Adrenal gland (tissue), 9 donors: ENCODE measurements at regions not wholly inside any gene's neighbourhood (a gene's known extent, or its start where the extent isn't known, plus 50 kb on each side); places are given as distances from the start of the nearest gene placed in this dataset.

ENCODE experiments used
- DNase-seq, 7 donors: peaks; one replicate each; pipeline ENCODE4 v3.0.0-alpha.2; 2019 to 2020
- H3K27ac ChIP-seq, 5 donors: fragments of 200-600 bp; sonication (generic) in 4 of 5; 1 replicate in 3 of 5; 2 replicates in 2 of 5; pipeline versions ENCODE4 v1.5.1 to v1.8.0; 2016 to 2020; ENCODE audit warnings: mild to moderate bottlenecking in 1 of 5
- H3K27me3 ChIP-seq: fragments of 200-600 bp; 2 replicates; pipeline ENCODE4 v1.8.0; 2021
- H3K36me3 ChIP-seq, 2 donors: fragments of 200-600 bp; replicated peaks in 1 of 2; 1 replicate in 1 of 2; 2 replicates in 1 of 2; pipeline versions ENCODE4 v1.5.1 to v1.8.0; 2018 to 2022
- H3K4me1 ChIP-seq, 2 donors: fragments of 200-600 bp; replicated peaks in 1 of 2; 1 replicate in 1 of 2; 2 replicates in 1 of 2; pipeline versions ENCODE4 v1.5.1 to v1.8.0; 2018 to 2021
- H3K4me3 ChIP-seq, 4 donors: fragments of 200-600 bp; sonication (generic) in 3 of 4; one replicate each; pipeline ENCODE4 v1.5.1; 2016 to 2018
- H3K9me3 ChIP-seq, 3 donors: fragments of 200-600 bp; sonication (generic) in 1 of 3; replicated peaks in 1 of 3; 1 replicate in 2 of 3; 2 replicates in 1 of 3; pipeline versions ENCODE4 v1.5.1 to v1.8.0; 2016 to 2021
- POLR2A ChIP-seq, 2 donors: fragments of 450-650 bp; IDR thresholded peaks; one replicate each; pipeline ENCODE4 v1.6.1; 2017; ENCODE audit warnings: antibody characterized with exemption in 2 of 2, mild to moderate bottlenecking in 2 of 2, moderate library complexity in 1 of 2
- WGBS, 4 donors: extraction: QIAGEN DNeasy Blood & Tissue Kit in 2 of 4; methylation state at CpG; one replicate each; pipeline versions ENCODE4 v1.1.5 to v1.1.7; 2013 to 2017; 5-methylcytosine and 5-hydroxymethylcytosine counted together
- intact Hi-C, 2 donors: fragments of 100-400 bp; cut with DNase I; formaldehyde crosslinking; loops; one replicate each; pipeline versions ENCODE4 v1.14.1 to v1.15.0; 2022 to 2023
- TF ChIP-seq, protein P1 (sequence below), 6 experiments: fragments of 450-650 bp in 4 of 6; fragments of 200-600 bp in 2 of 6; sonication (generic) in 1 of 6; IDR thresholded peaks; 1 replicate in 5 of 6; 2 replicates in 1 of 6; pipeline versions ENCODE4 v1.5.1 to v1.8.0; 2016 to 2021; ENCODE audit warnings: antibody characterized with exemption in 6 of 6, mild to moderate bottlenecking in 2 of 6, moderate library complexity in 1 of 6
- donor health status: healthy with polysubstance abuse.
- donor health status: Bipolar disorder and iron deficiency.
- donor health status: DM: yes; HTN: yes; CAD: no.
- donor health status: DM: no; HTN: no; CAD: no.
- donor health status: DM: no; HTN: no; CAD: no.

DNA sequence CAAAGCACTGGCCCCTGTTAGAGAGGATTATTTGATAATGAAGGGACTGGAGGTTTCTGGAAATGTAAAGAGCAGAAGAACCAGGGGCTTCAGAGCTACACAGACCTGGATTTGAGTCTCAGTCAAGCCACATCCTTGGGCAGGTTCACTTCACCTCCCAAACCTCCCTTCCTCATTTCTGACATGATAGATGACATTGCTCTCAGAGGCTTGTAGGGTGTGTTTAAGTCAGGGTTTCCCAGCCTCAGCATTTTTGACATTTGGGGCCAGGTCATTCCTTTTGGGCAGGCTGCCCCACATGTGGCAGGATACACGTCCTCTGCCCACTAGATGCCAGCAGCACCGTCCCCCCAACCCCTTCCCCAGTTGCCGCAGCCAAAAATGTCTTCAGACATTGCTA, 474.6 kb downstream of the MATN1 start:
- no peak overlapping the region for H3K4me3 ChIP-seq
- DNase-seq, result no peak
- H3K4me1 ChIP-seq, result no peaks in the 10 kb centered on the region
- no peak for TF ChIP-seq POLR2A (IDR thresholded peaks at IDR 0.05)
- TF ChIP-seq, protein P1, sequence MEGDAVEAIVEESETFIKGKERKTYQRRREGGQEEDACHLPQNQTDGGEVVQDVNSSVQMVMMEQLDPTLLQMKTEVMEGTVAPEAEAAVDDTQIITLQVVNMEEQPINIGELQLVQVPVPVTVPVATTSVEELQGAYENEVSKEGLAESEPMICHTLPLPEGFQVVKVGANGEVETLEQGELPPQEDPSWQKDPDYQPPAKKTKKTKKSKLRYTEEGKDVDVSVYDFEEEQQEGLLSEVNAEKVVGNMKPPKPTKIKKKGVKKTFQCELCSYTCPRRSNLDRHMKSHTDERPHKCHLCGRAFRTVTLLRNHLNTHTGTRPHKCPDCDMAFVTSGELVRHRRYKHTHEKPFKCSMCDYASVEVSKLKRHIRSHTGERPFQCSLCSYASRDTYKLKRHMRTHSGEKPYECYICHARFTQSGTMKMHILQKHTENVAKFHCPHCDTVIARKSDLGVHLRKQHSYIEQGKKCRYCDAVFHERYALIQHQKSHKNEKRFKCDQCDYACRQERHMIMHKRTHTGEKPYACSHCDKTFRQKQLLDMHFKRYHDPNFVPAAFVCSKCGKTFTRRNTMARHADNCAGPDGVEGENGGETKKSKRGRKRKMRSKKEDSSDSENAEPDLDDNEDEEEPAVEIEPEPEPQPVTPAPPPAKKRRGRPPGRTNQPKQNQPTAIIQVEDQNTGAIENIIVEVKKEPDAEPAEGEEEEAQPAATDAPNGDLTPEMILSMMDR (IDR thresholded peaks at IDR 0.05), result no peak
- WGBS, 4 donors, result 28 to 41% (median 39%) methylated on average over 3 of the region's 3 CpGs
- H3K27ac ChIP-seq, result no peak overlapping the region
- intact Hi-C loops, result no loop called here
- H3K36me3 ChIP-seq, result no peaks in the 10 kb centered on the region
- no peaks in the 10 kb centered on the region for H3K9me3 ChIP-seq
- peaks cover 9% of the 10 kb centered on the region for H3K27me3 ChIP-seq

DNA sequence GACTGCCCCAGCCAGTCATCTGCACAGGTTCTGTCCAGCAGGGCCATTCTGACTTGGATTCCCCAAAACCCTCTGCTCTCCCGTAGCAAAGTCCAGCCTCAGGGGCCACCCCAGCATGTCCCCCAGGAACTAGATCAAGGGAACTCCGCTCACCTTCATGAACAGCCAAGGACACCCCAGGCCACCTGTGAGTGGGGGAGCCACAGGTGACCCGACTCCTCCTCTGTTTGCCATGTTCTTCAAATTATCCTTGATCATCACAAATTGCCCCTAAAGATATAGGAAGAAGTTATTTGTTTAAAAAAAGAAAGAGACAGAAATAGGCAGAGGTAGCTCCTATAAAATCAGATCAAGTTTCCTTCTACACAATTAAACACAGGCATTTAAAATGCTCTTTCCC, 475.0 kb downstream of the MATN1 start:
- Histone ChIP-seq H3K27ac (no peak overlapping the region), H3K4me1 (no peaks in the 10 kb centered on the region), H3K9me3 (no peaks in the 10 kb centered on the region), H3K27me3 (peaks cover 11% of the 10 kb centered on the region), H3K36me3 (no peaks in the 10 kb centered on the region), H3K4me3 (no peak overlapping the region)
- intact Hi-C loops, result no loop called here
- WGBS, 4 donors, result 72 to 84% (median 74%) methylated on average over 3 of the region's 3 CpGs
- no peak for DNase-seq
- TF ChIP-seq POLR2A (IDR thresholded peaks at IDR 0.05), result no peak
- TF ChIP-seq, protein P1 (IDR thresholded peaks at IDR 0.05), result no peak

DNA sequence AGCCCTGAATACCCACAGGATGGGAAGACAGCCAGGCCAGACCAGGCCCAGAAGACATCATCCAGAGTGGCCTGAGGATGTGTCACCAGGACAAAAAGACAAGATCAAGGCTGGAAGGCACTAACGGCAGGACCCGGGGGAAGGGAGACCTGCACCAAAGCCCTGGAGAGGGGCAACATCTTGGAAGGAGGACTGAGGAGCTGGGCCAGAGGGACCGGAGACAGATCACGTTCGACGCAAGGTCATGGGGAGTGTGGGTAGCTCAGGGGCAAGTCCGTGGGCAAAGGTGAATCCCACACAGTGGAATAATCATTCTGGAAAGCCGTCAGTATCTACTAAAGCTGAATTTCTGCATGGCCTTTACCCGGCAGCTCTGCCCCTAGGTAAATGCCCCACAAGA, 478.6 kb downstream of the MATN1 start:
- H3K27ac ChIP-seq, result no peak overlapping the region
- no peak for DNase-seq
- H3K27me3 ChIP-seq, result peaks cover 14% of the 10 kb centered on the region
- H3K9me3 ChIP-seq, result no peaks in the 10 kb centered on the region
- WGBS, 4 donors, result 84 to 89% (median 89%) methylated on average over 9 of the region's 9 CpGs
- H3K36me3 ChIP-seq, result no peaks in the 10 kb centered on the region
- intact Hi-C loops, result no loop called here
- H3K4me3 ChIP-seq, result no peak overlapping the region
- TF ChIP-seq POLR2A (IDR thresholded peaks at IDR 0.05), result no peak
- no peaks in the 10 kb centered on the region for H3K4me1 ChIP-seq

DNA sequence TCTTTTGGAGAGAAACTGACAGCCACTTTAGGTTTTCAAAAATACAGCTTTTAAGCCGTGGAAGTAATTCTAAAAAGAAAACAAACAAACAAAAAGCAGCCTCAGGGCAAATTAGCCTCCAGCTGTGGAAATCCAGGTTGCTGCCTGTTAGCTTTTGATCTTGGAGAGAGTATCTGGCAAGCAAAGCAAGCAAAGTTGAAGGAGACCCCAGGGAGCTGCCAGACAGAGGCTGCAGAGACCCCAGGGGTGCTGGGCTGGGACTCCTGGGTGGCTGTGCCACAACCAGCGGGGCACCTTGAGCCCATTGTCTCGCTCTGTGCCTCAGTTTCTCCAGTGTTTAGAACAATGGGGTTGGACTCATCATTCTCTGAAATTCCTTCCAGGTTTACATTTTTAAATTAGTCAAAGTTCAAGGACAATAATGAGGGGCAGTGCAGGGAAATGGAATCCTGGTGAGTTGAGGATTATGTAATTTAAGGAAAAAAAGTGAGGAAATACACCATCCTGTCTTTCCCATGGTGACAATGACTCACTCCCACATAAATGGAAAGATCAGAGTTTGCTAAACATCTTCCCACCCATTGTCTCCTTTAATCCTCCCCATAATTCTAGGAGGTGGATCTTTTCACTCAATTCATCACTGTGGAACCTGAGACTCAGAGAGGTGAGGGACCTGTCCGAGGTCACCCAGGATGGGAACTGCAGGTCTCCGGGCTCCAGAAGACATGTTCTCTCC, 480.5 kb downstream of the MATN1 start:
- no peak overlapping the region for H3K27ac ChIP-seq
- H3K4me1 ChIP-seq, result no peaks in the 10 kb centered on the region
- intact Hi-C loops, result no loop called here
- DNase-seq, result no peak
- TF ChIP-seq, protein P1 (IDR thresholded peaks at IDR 0.05), result no peak
- TF ChIP-seq POLR2A (IDR thresholded peaks at IDR 0.05), result no peak
- H3K9me3 ChIP-seq, result no peaks in the 10 kb centered on the region
- WGBS, 4 donors, result 49 to 60% (median 57%) methylated on average over 5 of the region's 5 CpGs
- H3K27me3 ChIP-seq, result peaks cover 10% of the 10 kb centered on the region
- H3K36me3 ChIP-seq, result no peaks in the 10 kb centered on the region
- H3K4me3 ChIP-seq, result no peak overlapping the region

DNA sequence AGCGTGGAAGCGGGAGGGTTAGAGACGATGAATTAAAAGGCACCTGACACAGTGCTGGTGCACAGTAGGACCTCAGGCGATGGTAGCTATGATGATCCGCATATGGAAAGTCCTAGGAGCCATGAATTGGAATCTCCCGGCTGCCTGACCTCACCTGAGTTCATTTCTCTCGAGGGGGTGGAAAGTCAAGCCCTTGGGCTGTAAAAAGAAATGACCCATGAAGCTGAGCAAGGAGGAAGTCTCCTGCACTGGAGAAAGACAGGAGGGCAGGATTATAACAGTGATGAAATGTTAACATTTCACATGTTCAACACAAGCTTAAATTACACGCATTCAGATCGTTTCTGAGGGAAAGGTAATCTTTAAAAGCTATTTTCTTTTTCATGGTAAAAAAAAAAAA, 481.2 kb downstream of the MATN1 start:
- Histone ChIP-seq H3K36me3 (no peaks in the 10 kb centered on the region), H3K27ac (no peak overlapping the region), H3K4me1 (no peaks in the 10 kb centered on the region), H3K9me3 (no peaks in the 10 kb centered on the region), H3K4me3 (no peak overlapping the region), H3K27me3 (peaks cover 10% of the 10 kb centered on the region)
- 60 to 69% (median 61%) methylated on average over 9 of the region's 9 CpGs for WGBS, 4 donors
- no peak for TF ChIP-seq POLR2A (IDR thresholded peaks at IDR 0.05)
- TF ChIP-seq, protein P1 (IDR thresholded peaks at IDR 0.05), result no peak
- intact Hi-C loops, result no loop called here
- no peak for DNase-seq
